Thyroid gland (tissue), 4 donors: ENCODE measurements at regions not wholly inside any gene's neighbourhood (a gene's known extent, or its start where the extent isn't known, plus 50 kb on each side); places are given as distances from the start of the nearest gene placed in this dataset.
"Not testable (repeated sequence)": the region's sequence is repeated elsewhere in the genome, so short reads cannot be mapped to it uniquely, and the experiment has no call there.

ENCODE experiments used
- DNase-seq, 2 donors: peaks; one replicate each; pipeline ENCODE4 v3.0.0-alpha.2; 2019
- H3K27ac ChIP-seq, 3 donors: fragments of 200-600 bp; sonication (generic); 1 replicate in 2 of 3; 2 replicates in 1 of 3; pipeline ENCODE4 v1.5.1; 2016 to 2019; ENCODE audit warnings: mild to moderate bottlenecking in 1 of 3, moderate library complexity in 1 of 3
- H3K27me3 ChIP-seq: fragments of 200-600 bp; sonication (generic); one replicate; pipeline ENCODE4 v1.5.1; 2019
- H3K36me3 ChIP-seq, 2 donors: fragments of 200-600 bp; sonication (generic); one replicate each; pipeline ENCODE4 v1.5.1; 2016 to 2019
- H3K4me1 ChIP-seq, 2 donors: fragments of 200-600 bp; sonication (generic); one replicate each; pipeline ENCODE4 v1.5.1; 2017 to 2019
- H3K4me3 ChIP-seq, 3 donors: fragments of 200-600 bp; sonication (generic); replicated peaks in 1 of 3; 1 replicate in 2 of 3; 2 replicates in 1 of 3; pipeline ENCODE4 v1.5.1; 2016; ENCODE audit warnings: mild to moderate bottlenecking in 1 of 3
- H3K9me3 ChIP-seq: fragments of 200-600 bp; sonication (generic); one replicate; pipeline ENCODE4 v1.5.1; 2017
- POLR2A ChIP-seq, 2 donors: fragments of 450-650 bp; IDR thresholded peaks; one replicate each; pipeline ENCODE4 v1.6.1; 2017; ENCODE audit warnings: antibody characterized with exemption in 2 of 2, mild to moderate bottlenecking in 2 of 2, moderate library complexity in 1 of 2
- WGBS, 2 donors: methylation state at CpG; one replicate each; pipeline ENCODE4 v1.1.5; 2017; 5-methylcytosine and 5-hydroxymethylcytosine counted together
- intact Hi-C: fragments of 100-400 bp; cut with DNase I; formaldehyde crosslinking; loops from one replicate; pipeline ENCODE4 v1.15.1; 2023
- TF ChIP-seq, protein P1 (sequence below), 6 experiments: fragments of 200-600 bp in 3 of 6; fragments of 450-650 bp in 3 of 6; sonication (generic) in 3 of 6; IDR thresholded peaks; one replicate each; pipeline ENCODE4 v1.5.1; 2016 to 2019; ENCODE audit warnings: antibody characterized with exemption in 6 of 6, mild to moderate bottlenecking in 2 of 6, inconsistent platforms in 1 of 6, moderate library complexity in 1 of 6

GRCh38 chr4:14169460-14169859 lies 541.9 kb upstream of the BOD1L1 start:
- no peaks in the 10 kb centered on the region for H3K4me1 ChIP-seq
- H3K9me3 ChIP-seq, result no peaks in the 10 kb centered on the region
- H3K27me3 ChIP-seq, result no peaks in the 10 kb centered on the region
- no peak for DNase-seq
- peak overlapping the region in 2 of 3 donors; percentile 12 to 48 for H3K27ac ChIP-seq
- intact Hi-C loops, result no loop called here
- no peaks in the 10 kb centered on the region for H3K36me3 ChIP-seq
- no peak for TF ChIP-seq POLR2A (IDR thresholded peaks at IDR 0.05)
- TF ChIP-seq, protein P1, sequence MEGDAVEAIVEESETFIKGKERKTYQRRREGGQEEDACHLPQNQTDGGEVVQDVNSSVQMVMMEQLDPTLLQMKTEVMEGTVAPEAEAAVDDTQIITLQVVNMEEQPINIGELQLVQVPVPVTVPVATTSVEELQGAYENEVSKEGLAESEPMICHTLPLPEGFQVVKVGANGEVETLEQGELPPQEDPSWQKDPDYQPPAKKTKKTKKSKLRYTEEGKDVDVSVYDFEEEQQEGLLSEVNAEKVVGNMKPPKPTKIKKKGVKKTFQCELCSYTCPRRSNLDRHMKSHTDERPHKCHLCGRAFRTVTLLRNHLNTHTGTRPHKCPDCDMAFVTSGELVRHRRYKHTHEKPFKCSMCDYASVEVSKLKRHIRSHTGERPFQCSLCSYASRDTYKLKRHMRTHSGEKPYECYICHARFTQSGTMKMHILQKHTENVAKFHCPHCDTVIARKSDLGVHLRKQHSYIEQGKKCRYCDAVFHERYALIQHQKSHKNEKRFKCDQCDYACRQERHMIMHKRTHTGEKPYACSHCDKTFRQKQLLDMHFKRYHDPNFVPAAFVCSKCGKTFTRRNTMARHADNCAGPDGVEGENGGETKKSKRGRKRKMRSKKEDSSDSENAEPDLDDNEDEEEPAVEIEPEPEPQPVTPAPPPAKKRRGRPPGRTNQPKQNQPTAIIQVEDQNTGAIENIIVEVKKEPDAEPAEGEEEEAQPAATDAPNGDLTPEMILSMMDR (IDR thresholded peaks at IDR 0.05), result no peak
- H3K4me3 ChIP-seq, result no peak overlapping the region
- WGBS, 2 donors, result 38 to 61% methylated on average over 2 of the region's 2 CpGs

DNA sequence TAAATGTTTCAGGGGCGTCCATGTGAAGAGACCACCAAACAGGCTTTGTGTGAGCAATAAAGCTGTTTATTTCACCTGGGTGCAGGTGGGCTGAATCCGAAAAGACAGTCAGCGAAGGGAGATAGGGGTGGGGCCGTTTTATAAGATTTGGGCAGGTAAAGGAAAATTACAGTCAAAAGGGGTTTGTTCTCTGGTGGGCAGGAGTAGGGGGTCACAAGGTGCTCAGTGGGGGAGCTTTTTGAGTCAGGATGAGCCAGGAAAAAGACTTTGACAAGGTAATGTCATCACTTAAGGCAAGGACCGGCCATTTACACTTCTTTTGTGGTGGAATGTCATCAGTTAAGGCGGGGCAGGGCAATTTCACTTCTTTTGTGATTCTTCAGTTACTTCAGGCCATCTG lies 542.4 kb upstream of the BOD1L1 start:
- H3K36me3 ChIP-seq, H3K27ac ChIP-seq, H3K4me1 ChIP-seq, DNase-seq, H3K4me3 ChIP-seq, H3K9me3 ChIP-seq, H3K27me3 ChIP-seq, intact Hi-C loops: not testable (repeated sequence)
- 82 to 90% methylated on average over 6 of the region's 6 CpGs for WGBS, 2 donors

- Histone ChIP-seq H3K4me3 (no peak overlapping the region), H3K27ac (no peak overlapping the region), H3K4me1 (peaks cover 0 to 7% of the 10 kb centered on the region in 2 donors), H3K9me3 (no peaks in the 10 kb centered on the region), H3K27me3 (no peaks in the 10 kb centered on the region), H3K36me3 (no peaks in the 10 kb centered on the region)
- WGBS, 2 donors, result 69 to 71% methylated on average over 3 of the region's 3 CpGs
- TF ChIP-seq, protein P1 (IDR thresholded peaks at IDR 0.05), result no peak
- no peak for TF ChIP-seq POLR2A (IDR thresholded peaks at IDR 0.05)
- intact Hi-C loops, result no loop called here
- DNase-seq, result no peak
These were observed 549.1 kb upstream of the BOD1L1 start for GRCh38 chr4:14176613-14177012.

DNA sequence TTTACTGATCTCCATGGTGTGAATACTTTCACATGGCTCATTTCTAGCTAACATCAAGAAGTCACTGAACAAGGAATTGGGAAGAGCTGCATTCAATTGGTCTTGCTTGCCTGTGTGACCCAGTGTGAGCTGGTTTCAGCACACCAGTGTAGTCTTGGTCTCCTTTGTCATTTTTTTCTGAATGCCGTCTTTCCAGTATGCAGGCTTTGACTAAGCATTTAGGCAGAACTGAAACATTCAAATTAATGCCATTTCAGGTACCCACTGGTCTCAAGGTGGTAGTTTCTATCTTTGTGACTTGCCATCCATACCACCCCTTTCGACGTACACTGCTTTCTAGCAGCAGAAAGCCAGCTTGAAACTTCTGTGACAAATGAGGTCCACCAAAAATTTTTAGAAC lies 550.5 kb upstream of the BOD1L1 start:
- Histone ChIP-seq H3K4me1 (peaks cover 0 to 7% of the 10 kb centered on the region in 2 donors), H3K27me3 (no peaks in the 10 kb centered on the region), H3K4me3 (no peak overlapping the region), H3K9me3 (no peaks in the 10 kb centered on the region), H3K27ac (no peak overlapping the region), H3K36me3 (no peaks in the 10 kb centered on the region)
- 86 to 90% methylated on average over 3 of the region's 3 CpGs for WGBS, 2 donors
- peak in 1 of 2 donors; percentile 18 for DNase-seq
- intact Hi-C loops, result no loop called here
- TF ChIP-seq, protein P1 (IDR thresholded peaks at IDR 0.05), result no peak
- TF ChIP-seq POLR2A (IDR thresholded peaks at IDR 0.05), result no peak

GRCh38 chr4:14178421-14178820 lies 550.9 kb upstream of the BOD1L1 start:
- intact Hi-C loops, result no loop called here
- no peak for TF ChIP-seq POLR2A (IDR thresholded peaks at IDR 0.05)
- TF ChIP-seq, protein P1 (IDR thresholded peaks at IDR 0.05), result no peak
- 15 to 21% methylated on average over 1 of the region's 1 CpG for WGBS, 2 donors
- H3K36me3 ChIP-seq, result no peaks in the 10 kb centered on the region
- no peak overlapping the region for H3K4me3 ChIP-seq
- no peak for DNase-seq
- H3K27ac ChIP-seq, result no peak overlapping the region
- no peaks in the 10 kb centered on the region for H3K27me3 ChIP-seq
- peaks cover 0 to 7% of the 10 kb centered on the region in 2 donors for H3K4me1 ChIP-seq
- H3K9me3 ChIP-seq, result no peaks in the 10 kb centered on the region

DNA sequence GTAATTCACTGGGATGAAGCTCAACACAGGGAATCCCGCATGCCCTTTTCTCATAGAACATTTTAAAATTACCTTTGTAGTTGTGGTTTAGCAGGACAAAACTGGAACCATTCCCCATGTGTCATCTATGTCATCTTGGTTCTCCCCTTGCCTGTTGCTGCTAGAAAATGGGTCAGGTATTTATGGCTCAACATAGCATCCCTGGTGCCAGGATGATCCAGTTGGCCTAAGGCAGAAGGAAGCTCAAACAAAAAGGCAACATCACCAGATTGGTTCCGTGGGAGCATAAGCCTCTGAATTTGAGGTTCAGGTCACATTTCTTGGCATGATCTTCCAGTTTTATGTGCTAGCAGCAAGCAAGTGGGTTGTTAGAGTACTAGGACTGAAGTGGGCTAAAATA lies 552.6 kb upstream of the BOD1L1 start:
- Histone ChIP-seq H3K4me1 (peaks cover 0 to 7% of the 10 kb centered on the region in 2 donors), H3K27ac (no peak overlapping the region), H3K36me3 (no peaks in the 10 kb centered on the region), H3K4me3 (no peak overlapping the region), H3K27me3 (no peaks in the 10 kb centered on the region), H3K9me3 (no peaks in the 10 kb centered on the region)
- TF ChIP-seq, protein P1 (IDR thresholded peaks at IDR 0.05), result no peak
- no peak for TF ChIP-seq POLR2A (IDR thresholded peaks at IDR 0.05)
- 83 to 87% methylated on average over 2 of the region's 2 CpGs for WGBS, 2 donors
- intact Hi-C loops, result no loop called here
- no peak for DNase-seq
